ENCODE measurements at regions not wholly inside any gene's neighbourhood (a gene's known extent, or its start where the extent isn't known, plus 50 kb on each side); places are given as distances from the start of the nearest gene placed in this dataset.

GRCh38 chr13:62829486-62829885, 1413.8 kb upstream of the PCDH20 start:
- Histone ChIP-seq H4K5ac (ENCODE audit: low read depth, low read length) (no peak overlapping the region), H3K9ac (ENCODE audit: low read depth, low read length) (no peak overlapping the region), H2AK9ac (replicated peaks; ENCODE audit: low read depth, low read length, poor library complexity) (no peak overlapping the region), H3K27ac (ENCODE audit: insufficient read depth, low read length) (no peak overlapping the region), H3K79me1 (ENCODE audit: low read depth in 1 of 2, low read length in 2 of 2) (no peaks in the 10 kb centered on the region), H4K8ac (ENCODE audit: low read depth in 2 of 2, low read length in 2 of 2) (no peak overlapping the region), H2BK20ac (ENCODE audit: low read depth, low read length) (no peak overlapping the region), H3K4me1 (ENCODE audit: control insufficient read depth, insufficient read depth, low read length) (no peaks in the 10 kb centered on the region), H3K4me3 (ENCODE audit: insufficient read depth, low read depth, low read length) (no peak overlapping the region), H3K4me2 (ENCODE audit: low read depth, low read length) (no peak overlapping the region), H4K91ac (ENCODE audit: insufficient read depth, low read depth, low read length) (no peak overlapping the region), H3K23ac (ENCODE audit: low read depth, low read length) (no peak overlapping the region), H3K27me3 (ENCODE audit: control insufficient read depth, insufficient read depth, low read length) (no peaks in the 10 kb centered on the region), H2BK5ac (ENCODE audit: low read depth, low read length, poor library complexity, severe bottlenecking) (no peak overlapping the region), H4K20me1 (ENCODE audit: insufficient read depth, low read length) (no peaks in the 10 kb centered on the region), H3K18ac (ENCODE audit: low read depth, low read length) (no peak overlapping the region), H2BK15ac (ENCODE audit: low read depth, low read length) (no peak overlapping the region), H2AK5ac (ENCODE audit: low read depth, low read length) (no peak overlapping the region), H3K4ac (ENCODE audit: low read depth, low read length) (no peak overlapping the region), H3K9me3 (ENCODE audit: control insufficient read depth, insufficient read depth, low read length) (no peaks in the 10 kb centered on the region), H2AFZ (replicated peaks; ENCODE audit: low read length, poor library complexity) (no peak overlapping the region), H3K56ac (ENCODE audit: extremely low read depth, insufficient read depth, low read length) (no peak overlapping the region), H3K14ac (replicated peaks; ENCODE audit: low read depth, low read length) (no peak overlapping the region), H3K9me1 (ENCODE audit: insufficient read depth, low read length) (no peaks in the 10 kb centered on the region), H3K36me3 (ENCODE audit: control insufficient read depth, insufficient read depth, low read length) (no peaks in the 10 kb centered on the region), H2BK120ac (ENCODE audit: low read depth, low read length) (no peak overlapping the region)
- TF ChIP-seq FOS (IDR thresholded peaks at IDR 0.05; ENCODE audit: low read depth, low read length) (no peak), RFX5 (IDR thresholded peaks at IDR 0.05; ENCODE audit: low read depth, low read length) (no peak), RCOR1 (IDR thresholded peaks at IDR 0.05; ENCODE audit: insufficient replicate concordance, low read length) (no peak), CTCF (conservative IDR thresholded peaks at IDR 0.05; ENCODE audit: low read depth, low read length) (no peak), CHD1 (IDR thresholded peaks at IDR 0.05; ENCODE audit: low read depth, low read length) (no peak), BHLHE40 (IDR thresholded peaks at IDR 0.05; ENCODE audit: low read depth, low read length) (no peak), NFE2L2 (IDR thresholded peaks at IDR 0.05; ENCODE audit: low read depth, low read length) (no peak), CEBPB (IDR thresholded peaks at IDR 0.05; ENCODE audit: low read depth, low read length) (no peak), MAZ (IDR thresholded peaks at IDR 0.05; ENCODE audit: borderline replicate concordance, low read depth, low read length) (no peak), RAD21 (IDR thresholded peaks at IDR 0.05; ENCODE audit: low read length) (no peak), ELK1 (IDR thresholded peaks at IDR 0.05; ENCODE audit: borderline replicate concordance, low read depth, low read length) (no peak), USF2 (IDR thresholded peaks at IDR 0.05; ENCODE audit: low read depth, low read length) (no peak), POLR2A (IDR thresholded peaks at IDR 0.05; ENCODE audit: low read depth, low read length) (no peak), MAFK (IDR thresholded peaks at IDR 0.05; ENCODE audit: low read depth, low read length) (no peak), SMC3 (IDR thresholded peaks at IDR 0.05; ENCODE audit: low read depth, low read length) (no peak)
- in situ Hi-C loops (cut with MboI; ENCODE audit: low sequenced_read_pairs) (no loop called here), dilution Hi-C loops (cut with HindIII; ENCODE audit: low sequenced_read_pairs, unreplicated experiment) (no loop called here), intact Hi-C loops (cut with micrococcal nuclease) (no loop called here)
- no peak for ATAC-seq (ENCODE audit: low read depth)
- BruUV-seq (replicated peaks) = no TSS peak
- no CpG with 5 or more reads among the region's 2 CpGs for WGBS, 2 experiments (ENCODE audit: extremely low coverage in 2 of 2, insufficient read length in 1 of 2)
- ChIA-PET POLR2A (ENCODE audit: unreplicated experiment) (no interaction called here), CTCF (no interaction called here)
- no peak for DNase-seq
